Gastrocnemius medialis (tissue), 4 donors: ENCODE measurements at regions not wholly inside any gene's neighbourhood (a gene's known extent, or its start where the extent isn't known, plus 50 kb on each side); places are given as distances from the start of the nearest gene placed in this dataset.

Experiments
- CTCF ChIP-seq, 5 experiments: fragments of 450-650 bp in 3 of 5; fragments of 200-600 bp in 2 of 5; sonication (generic) in 2 of 5; IDR thresholded peaks in 4 of 5; conservative IDR thresholded peaks in 1 of 5; 1 replicate in 4 of 5; 2 replicates in 1 of 5; pipeline ENCODE4 v1.5.1; 2016 to 2019; ENCODE audit warnings: antibody characterized with exemption in 5 of 5, mild to moderate bottlenecking in 3 of 5, moderate library complexity in 3 of 5
- POLR2A ChIP-seq, 2 donors: fragments of 450-650 bp; IDR thresholded peaks; one replicate each; pipeline ENCODE4 v1.6.1; 2017; ENCODE audit warnings: antibody characterized with exemption in 2 of 2, mild to moderate bottlenecking in 2 of 2, moderate library complexity in 2 of 2

- TF ChIP-seq CTCF (IDR thresholded peaks at IDR 0.05 in 4 of 5, conservative IDR thresholded peaks at IDR 0.05 in 1 of 5): no peak
- TF ChIP-seq POLR2A (IDR thresholded peaks at IDR 0.05): no peak
Observed at GRCh38 chr14:38357557-38357956, 101.7 kb upstream of the CLEC14A start.
